ENCODE measurements at regions not wholly inside any gene's neighbourhood (a gene's known extent, or its start where the extent isn't known, plus 50 kb on each side); places are given as distances from the start of the nearest gene placed in this dataset.

DNA sequence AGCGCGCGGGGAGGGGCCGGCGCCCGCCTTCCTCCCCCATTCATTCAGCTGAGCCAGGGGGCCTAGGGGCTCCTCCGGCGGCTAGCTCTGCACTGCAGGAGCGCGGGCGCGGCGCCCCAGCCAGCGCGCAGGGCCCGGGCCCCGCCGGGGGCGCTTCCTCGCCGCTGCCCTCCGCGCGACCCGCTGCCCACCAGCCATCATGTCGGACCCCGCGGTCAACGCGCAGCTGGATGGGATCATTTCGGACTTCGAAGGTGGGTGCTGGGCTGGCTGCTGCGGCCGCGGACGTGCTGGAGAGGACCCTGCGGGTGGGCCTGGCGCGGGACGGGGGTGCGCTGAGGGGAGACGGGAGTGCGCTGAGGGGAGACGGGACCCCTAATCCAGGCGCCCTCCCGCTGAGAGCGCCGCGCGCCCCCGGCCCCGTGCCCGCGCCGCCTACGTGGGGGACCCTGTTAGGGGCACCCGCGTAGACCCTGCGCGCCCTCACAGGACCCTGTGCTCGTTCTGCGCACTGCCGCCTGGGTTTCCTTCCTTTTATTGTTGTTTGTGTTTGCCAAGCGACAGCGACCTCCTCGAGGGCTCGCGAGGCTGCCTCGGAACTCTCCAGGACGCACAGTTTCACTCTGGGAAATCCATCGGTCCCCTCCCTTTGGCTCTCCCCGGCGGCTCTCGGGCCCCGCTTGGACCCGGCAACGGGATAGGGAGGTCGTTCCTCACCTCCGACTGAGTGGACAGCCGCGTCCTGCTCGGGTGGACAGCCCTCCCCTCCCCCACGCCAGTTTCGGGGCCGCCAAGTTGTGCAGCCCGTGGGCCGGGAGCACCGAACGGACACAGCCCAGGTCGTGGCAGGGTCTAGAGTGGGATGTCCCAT lies 232.8 kb downstream of the SEC14L1 start (continued):
- peak; percentile 47 for TF ChIP-seq ZFHX2 (tag by site-specific recombination; conservative IDR thresholded peaks at IDR 0.05)
- no peak for TF ChIP-seq ZNF416 (tag by site-specific recombination; IDR thresholded peaks at IDR 0.05)
- TF ChIP-seq, protein P1, sequence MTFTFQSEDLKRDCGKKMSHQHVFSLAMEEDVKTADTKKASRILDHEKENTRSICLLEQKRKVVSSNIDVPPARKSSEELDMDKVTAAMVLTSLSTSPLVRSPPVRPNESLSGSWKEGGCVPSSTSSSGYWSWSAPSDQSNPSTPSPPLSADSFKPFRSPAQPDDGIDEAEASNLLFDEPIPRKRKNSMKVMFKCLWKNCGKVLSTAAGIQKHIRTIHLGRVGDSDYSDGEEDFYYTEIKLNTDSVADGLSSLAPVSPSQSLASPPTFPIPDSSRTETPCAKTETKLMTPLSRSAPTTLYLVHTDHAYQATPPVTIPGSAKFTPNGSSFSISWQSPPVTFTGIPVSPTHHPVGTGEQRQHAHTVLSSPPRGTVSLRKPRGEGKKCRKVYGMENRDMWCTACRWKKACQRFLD (tag by site-specific recombination; IDR thresholded peaks at IDR 0.05) = no peak
- TF ChIP-seq, protein P2, sequence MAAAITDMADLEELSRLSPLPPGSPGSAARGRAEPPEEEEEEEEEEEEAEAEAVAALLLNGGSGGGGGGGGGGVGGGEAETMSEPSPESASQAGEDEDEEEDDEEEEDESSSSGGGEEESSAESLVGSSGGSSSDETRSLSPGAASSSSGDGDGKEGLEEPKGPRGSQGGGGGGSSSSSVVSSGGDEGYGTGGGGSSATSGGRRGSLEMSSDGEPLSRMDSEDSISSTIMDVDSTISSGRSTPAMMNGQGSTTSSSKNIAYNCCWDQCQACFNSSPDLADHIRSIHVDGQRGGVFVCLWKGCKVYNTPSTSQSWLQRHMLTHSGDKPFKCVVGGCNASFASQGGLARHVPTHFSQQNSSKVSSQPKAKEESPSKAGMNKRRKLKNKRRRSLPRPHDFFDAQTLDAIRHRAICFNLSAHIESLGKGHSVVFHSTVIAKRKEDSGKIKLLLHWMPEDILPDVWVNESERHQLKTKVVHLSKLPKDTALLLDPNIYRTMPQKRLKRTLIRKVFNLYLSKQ (tag by site-specific recombination; IDR thresholded peaks at IDR 0.05; ENCODE audit: borderline replicate concordance) = no peak
- TF ChIP-seq ZNF785 (tag by site-specific recombination; IDR thresholded peaks at IDR 0.05) = no peak
- peak; percentile 47; the same call in 1 of the 2 replicates for TF ChIP-seq ZNF76 (tag by site-specific recombination; IDR thresholded peaks at IDR 0.05; ENCODE audit: borderline replicate concordance, low read depth)
- TF ChIP-seq ZNF221 (tag by site-specific recombination; IDR thresholded peaks at IDR 0.05; ENCODE audit: borderline replicate concordance) = no peak
- no peak for TF ChIP-seq ZNF658 (tag by site-specific recombination; IDR thresholded peaks at IDR 0.05)
- TF ChIP-seq, protein P3, sequence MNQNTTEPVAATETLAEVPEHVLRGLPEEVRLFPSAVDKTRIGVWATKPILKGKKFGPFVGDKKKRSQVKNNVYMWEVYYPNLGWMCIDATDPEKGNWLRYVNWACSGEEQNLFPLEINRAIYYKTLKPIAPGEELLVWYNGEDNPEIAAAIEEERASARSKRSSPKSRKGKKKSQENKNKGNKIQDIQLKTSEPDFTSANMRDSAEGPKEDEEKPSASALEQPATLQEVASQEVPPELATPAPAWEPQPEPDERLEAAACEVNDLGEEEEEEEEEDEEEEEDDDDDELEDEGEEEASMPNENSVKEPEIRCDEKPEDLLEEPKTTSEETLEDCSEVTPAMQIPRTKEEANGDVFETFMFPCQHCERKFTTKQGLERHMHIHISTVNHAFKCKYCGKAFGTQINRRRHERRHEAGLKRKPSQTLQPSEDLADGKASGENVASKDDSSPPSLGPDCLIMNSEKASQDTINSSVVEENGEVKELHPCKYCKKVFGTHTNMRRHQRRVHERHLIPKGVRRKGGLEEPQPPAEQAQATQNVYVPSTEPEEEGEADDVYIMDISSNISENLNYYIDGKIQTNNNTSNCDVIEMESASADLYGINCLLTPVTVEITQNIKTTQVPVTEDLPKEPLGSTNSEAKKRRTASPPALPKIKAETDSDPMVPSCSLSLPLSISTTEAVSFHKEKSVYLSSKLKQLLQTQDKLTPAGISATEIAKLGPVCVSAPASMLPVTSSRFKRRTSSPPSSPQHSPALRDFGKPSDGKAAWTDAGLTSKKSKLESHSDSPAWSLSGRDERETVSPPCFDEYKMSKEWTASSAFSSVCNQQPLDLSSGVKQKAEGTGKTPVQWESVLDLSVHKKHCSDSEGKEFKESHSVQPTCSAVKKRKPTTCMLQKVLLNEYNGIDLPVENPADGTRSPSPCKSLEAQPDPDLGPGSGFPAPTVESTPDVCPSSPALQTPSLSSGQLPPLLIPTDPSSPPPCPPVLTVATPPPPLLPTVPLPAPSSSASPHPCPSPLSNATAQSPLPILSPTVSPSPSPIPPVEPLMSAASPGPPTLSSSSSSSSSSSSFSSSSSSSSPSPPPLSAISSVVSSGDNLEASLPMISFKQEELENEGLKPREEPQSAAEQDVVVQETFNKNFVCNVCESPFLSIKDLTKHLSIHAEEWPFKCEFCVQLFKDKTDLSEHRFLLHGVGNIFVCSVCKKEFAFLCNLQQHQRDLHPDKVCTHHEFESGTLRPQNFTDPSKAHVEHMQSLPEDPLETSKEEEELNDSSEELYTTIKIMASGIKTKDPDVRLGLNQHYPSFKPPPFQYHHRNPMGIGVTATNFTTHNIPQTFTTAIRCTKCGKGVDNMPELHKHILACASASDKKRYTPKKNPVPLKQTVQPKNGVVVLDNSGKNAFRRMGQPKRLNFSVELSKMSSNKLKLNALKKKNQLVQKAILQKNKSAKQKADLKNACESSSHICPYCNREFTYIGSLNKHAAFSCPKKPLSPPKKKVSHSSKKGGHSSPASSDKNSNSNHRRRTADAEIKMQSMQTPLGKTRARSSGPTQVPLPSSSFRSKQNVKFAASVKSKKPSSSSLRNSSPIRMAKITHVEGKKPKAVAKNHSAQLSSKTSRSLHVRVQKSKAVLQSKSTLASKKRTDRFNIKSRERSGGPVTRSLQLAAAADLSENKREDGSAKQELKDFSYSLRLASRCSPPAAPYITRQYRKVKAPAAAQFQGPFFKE (tag by site-specific recombination; IDR thresholded peaks at IDR 0.05; ENCODE audit: borderline replicate concordance) = no peak
- no peak for TF ChIP-seq MZF1 (tag by site-specific recombination; IDR thresholded peaks at IDR 0.05; ENCODE audit: borderline replicate concordance)
- TF ChIP-seq KLF10 (tag by site-specific recombination; IDR thresholded peaks at IDR 0.05) = no peak
- no peak for TF ChIP-seq SP7 (tag by site-specific recombination; IDR thresholded peaks at IDR 0.05)
- peak; percentile 92 for TF ChIP-seq ZBTB17 (tag by site-specific recombination; IDR thresholded peaks at IDR 0.05)
- TF ChIP-seq, protein P4, sequence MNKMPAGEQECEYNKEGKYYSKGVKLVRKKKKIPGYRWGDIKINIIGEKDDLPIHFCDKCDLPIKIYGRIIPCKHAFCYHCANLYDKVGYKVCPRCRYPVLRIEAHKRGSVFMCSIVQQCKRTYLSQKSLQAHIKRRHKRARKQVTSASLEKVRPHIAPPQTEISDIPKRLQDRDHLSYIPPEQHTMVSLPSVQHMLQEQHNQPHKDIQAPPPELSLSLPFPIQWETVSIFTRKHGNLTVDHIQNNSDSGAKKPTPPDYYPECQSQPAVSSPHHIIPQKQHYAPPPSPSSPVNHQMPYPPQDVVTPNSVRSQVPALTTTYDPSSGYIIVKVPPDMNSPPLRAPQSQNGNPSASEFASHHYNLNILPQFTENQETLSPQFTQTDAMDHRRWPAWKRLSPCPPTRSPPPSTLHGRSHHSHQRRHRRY (tag by site-specific recombination; IDR thresholded peaks at IDR 0.05) = no peak
- no peak for TF ChIP-seq EGR2 (tag by site-specific recombination; IDR thresholded peaks at IDR 0.05; ENCODE audit: low read depth)
- TF ChIP-seq, protein P5, sequence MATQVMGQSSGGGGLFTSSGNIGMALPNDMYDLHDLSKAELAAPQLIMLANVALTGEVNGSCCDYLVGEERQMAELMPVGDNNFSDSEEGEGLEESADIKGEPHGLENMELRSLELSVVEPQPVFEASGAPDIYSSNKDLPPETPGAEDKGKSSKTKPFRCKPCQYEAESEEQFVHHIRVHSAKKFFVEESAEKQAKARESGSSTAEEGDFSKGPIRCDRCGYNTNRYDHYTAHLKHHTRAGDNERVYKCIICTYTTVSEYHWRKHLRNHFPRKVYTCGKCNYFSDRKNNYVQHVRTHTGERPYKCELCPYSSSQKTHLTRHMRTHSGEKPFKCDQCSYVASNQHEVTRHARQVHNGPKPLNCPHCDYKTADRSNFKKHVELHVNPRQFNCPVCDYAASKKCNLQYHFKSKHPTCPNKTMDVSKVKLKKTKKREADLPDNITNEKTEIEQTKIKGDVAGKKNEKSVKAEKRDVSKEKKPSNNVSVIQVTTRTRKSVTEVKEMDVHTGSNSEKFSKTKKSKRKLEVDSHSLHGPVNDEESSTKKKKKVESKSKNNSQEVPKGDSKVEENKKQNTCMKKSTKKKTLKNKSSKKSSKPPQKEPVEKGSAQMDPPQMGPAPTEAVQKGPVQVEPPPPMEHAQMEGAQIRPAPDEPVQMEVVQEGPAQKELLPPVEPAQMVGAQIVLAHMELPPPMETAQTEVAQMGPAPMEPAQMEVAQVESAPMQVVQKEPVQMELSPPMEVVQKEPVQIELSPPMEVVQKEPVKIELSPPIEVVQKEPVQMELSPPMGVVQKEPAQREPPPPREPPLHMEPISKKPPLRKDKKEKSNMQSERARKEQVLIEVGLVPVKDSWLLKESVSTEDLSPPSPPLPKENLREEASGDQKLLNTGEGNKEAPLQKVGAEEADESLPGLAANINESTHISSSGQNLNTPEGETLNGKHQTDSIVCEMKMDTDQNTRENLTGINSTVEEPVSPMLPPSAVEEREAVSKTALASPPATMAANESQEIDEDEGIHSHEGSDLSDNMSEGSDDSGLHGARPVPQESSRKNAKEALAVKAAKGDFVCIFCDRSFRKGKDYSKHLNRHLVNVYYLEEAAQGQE (tag by site-specific recombination; IDR thresholded peaks at IDR 0.05) = 0 out of 2 replicates have a peak, but pooled peaks have one; percentile 20
- TF ChIP-seq ZNF292 (tag by site-specific recombination; IDR thresholded peaks at IDR 0.05; ENCODE audit: borderline replicate concordance, low read depth) = no peak
- TF ChIP-seq MEIS1 (CRISPR knock-in tag; IDR thresholded peaks at IDR 0.05; ENCODE audit: borderline replicate concordance) = no peak
- TF ChIP-seq ZNF433 (tag by site-specific recombination; IDR thresholded peaks at IDR 0.05; ENCODE audit: low read depth) = no peak
- no peak for TF ChIP-seq ZNF747 (tag by site-specific recombination; IDR thresholded peaks at IDR 0.05)
- TF ChIP-seq, protein P6, sequence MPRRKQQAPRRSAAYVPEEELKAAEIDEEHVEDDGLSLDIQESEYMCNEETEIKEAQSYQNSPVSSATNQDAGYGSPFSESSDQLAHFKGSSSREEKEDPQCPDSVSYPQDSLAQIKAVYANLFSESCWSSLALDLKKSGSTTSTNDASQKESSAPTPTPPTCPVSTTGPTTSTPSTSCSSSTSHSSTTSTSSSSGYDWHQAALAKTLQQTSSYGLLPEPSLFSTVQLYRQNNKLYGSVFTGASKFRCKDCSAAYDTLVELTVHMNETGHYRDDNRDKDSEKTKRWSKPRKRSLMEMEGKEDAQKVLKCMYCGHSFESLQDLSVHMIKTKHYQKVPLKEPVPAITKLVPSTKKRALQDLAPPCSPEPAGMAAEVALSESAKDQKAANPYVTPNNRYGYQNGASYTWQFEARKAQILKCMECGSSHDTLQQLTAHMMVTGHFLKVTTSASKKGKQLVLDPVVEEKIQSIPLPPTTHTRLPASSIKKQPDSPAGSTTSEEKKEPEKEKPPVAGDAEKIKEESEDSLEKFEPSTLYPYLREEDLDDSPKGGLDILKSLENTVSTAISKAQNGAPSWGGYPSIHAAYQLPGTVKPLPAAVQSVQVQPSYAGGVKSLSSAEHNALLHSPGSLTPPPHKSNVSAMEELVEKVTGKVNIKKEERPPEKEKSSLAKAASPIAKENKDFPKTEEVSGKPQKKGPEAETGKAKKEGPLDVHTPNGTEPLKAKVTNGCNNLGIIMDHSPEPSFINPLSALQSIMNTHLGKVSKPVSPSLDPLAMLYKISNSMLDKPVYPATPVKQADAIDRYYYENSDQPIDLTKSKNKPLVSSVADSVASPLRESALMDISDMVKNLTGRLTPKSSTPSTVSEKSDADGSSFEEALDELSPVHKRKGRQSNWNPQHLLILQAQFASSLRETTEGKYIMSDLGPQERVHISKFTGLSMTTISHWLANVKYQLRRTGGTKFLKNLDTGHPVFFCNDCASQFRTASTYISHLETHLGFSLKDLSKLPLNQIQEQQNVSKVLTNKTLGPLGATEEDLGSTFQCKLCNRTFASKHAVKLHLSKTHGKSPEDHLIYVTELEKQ (tag by site-specific recombination; IDR thresholded peaks at IDR 0.05; ENCODE audit: borderline replicate concordance) = no peak
